Hematopoietic multipotent progenitor cell treated with erythropoietin and hydrocortisone succinate and interleukin-3 and kit ligand, for 6 days (in vitro differentiated cells): ENCODE measurements at regions not wholly inside any gene's neighbourhood (a gene's known extent, or its start where the extent isn't known, plus 50 kb on each side); places are given as distances from the start of the nearest gene placed in this dataset.

Experiments
- DNase-seq: peaks from one replicate; pipeline ENCODE4 v3.0.0-alpha.2; 2015

DNA sequence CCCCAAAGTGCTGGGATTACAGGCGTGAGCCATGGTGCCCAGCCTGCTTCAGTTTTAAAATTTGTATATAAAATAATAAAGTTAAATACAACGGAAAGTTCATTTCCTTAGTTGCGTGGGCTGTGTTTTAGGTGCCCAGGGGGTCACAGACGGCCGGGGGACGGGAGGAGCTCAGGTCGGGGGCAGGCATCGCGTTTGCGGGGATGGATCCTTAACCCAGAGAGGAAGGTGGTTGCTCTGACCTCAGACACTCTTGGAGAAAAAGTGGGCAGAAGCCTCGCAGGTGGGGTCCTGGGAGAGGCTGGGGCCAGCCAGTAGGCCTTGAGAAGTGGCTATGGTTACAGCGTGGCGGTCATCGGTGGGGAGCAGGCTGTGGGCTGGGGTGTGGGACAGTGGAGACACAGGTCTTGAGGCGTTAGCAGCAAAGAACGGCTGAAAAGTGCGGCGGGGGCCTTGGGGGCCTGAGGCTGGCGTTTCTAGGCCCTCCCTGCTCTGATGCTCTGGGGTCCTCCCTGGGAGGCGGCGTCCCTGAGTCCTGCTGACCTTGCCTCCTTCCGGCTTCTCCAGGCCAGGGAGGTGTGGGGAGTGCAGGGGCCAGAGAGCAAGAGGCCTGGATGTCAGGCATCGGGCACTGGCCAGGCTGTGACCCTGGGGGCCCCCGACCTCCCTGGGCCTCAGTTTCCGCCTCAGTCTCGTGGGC, 54.4 kb downstream of the UNCX start:
- DNase-seq: no peak

DNA sequence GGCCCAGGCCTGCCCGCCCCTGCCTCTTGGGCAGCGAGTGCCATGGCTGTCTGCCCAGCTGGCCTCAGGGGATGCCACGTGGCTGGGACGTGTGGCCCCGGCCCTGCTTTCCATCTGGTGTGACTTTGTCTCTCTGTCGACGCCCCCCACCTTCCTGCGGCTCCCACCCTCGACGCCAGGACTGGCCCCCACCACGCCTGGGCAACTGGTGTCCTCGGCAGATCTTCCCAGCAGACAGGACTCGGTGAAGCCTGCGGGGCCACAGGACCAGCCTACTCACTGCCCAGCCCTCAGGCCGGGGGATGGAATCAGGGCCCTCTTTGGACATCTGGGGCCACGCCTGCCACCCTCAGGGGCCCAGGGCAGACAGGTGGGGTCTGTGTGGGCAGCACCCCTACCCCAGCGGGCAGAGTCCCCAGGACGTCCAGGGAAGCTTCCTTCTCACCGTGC, 55.1 kb downstream of the UNCX start:
- no peak for DNase-seq

DNA sequence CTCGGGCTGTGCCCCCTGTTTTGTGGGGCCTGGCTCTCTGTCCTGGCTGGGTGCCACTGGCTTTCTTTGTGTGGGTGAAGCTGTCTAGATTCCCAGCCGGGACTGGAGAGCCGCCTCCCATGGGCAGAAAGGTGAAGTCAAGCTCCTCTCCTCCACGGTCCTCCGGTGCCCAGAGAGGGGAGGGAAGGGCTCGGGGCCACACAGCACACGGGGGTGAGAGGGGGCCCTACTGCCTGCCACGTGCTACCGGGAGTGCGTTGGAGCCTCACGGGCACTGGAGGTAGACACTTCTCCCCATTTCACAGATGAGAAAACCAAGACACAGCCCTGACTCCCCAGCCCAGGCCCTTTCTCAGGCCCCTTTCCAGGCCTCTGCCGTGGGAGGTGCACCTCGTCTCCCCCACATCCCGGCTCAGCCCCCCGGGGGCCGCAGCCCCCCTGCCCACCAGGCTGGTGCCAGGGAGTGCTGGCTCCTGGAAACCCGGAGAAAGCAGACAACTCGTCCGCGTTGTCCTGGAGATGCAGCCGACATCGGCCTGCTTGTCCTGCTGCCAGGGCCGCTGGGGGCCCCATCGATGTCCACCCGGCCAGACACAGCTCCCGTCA, 55.8 kb downstream of the UNCX start:
- no peak for DNase-seq

DNA sequence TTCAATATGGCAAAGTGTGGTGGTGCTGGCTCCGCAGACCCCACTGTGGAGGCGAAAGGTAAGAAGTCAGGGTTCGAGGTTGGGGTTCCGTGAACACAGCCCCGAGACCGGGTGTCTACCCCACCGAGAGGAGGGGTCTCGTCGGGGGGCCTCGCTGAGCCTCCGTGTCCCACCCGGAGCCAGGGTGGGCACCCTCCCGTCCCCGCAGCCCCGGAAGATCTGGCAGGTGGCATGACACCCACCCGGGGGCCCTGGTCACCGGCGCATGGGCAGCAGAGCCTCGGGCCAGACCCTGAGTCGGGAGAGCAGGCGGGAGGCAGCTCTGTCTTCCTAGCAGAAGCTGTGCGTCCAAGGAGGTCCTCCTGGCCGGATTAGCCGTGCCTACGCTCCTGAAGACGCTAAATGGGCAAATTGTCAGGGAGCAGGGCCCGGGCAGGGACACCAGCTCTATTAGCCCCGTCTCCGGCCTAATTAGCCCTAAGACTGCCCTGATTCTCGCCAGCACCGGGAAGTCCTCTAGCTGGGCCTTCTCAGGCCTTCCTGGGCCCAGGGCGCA, 56.4 kb downstream of the UNCX start:
- no peak for DNase-seq

DNA sequence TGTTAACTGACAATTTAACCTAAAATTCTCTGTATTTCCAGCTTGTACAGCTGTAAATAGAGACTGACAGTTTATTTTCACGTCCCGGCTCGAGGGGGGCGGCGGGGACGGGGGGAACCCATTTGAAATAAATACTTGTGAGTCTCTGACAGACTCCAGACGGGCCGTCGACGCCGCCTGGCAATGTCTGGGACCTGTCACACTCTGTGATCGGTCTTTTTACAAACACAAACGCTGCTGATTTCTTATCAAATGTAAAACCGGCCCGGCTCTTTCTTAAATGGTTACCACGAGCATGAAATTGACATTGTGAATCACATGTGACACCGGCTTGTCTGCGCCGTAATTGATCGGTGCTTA, 57.0 kb downstream of the UNCX start:
- peak; percentile 14 for DNase-seq

DNA sequence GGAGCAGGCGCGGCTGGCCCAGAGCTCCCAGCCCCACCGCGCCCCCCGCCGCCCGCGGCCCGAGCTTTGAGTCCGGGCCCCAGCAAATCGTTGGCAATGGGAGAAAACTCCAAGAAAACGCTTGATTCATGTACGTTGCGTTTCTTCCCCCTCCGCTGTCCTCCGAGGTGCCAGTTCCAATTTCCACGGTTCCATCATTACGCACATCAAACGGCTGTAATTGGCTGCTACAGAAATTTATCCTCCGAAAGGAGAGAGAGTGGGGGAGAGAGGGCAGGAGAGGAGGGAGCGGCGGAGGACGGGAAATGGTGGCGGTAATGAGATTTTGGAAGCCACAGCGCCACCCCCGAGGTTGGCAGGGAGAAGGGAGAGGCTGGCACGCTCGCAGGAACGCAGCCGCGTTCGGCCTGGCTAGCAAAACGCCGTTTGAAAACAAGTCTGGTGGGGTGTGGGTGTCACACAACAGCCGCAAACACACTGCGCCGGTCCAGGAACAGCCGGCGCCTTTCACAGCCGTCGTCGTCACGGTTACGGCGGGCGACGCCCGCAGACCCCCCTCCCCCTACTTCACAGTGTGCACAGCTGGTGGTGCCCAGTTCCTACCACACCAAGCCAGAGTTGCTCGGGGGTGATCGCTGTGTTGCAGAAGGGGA, 57.5 kb downstream of the UNCX start:
- peak; percentile 36 for DNase-seq

DNA sequence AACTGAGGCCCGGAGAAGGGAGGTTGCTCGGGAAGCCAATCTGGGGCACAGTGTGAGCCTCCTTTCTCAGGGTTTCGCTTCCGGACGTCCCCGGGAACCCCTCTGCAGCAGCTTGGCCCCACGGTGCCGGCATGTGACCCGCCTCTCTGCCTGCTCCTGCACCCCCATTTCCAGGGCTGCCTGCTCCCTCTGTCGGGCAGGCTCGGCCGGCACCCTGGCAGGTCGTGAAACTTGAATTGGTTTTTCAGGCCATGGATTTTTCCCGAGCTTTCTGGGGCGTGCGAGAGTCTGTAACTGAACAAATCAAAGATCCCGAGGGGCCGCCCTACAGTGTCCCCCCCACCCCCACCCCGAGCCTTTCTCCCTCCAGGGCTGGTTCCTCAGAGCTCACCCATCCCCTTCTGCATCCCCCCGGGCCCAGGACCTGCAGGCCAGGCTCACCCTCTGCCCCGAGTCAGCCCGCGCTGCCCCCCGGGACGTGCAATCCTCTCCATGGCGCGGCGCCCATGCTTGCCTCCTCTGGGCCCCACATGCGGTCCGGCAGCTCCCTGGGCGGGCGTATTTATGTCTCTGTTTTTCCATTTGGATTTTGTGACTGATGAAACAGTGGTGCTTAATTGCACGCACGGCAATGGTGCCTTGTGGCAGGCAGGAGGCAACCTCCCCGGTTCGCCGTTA, 58.1 kb downstream of the UNCX start:
- DNase-seq: no peak

DNA sequence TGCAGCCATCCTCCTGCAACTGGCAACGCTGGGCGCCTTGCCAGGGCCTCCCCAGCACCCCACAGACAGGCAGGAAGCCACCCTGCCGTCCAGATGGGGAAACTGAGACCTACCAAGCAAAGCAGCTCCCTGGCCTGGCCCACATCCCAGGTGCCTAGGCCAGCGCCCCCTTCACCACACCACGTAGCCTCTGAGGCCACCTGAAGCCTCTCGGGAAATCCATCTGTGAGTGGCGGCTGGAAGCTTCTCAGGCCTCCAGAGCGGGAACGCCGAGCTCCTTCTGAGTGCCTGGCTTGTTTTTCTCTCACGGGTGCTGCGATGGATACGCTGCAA, 58.7 kb downstream of the UNCX start:
- no peak for DNase-seq

DNA sequence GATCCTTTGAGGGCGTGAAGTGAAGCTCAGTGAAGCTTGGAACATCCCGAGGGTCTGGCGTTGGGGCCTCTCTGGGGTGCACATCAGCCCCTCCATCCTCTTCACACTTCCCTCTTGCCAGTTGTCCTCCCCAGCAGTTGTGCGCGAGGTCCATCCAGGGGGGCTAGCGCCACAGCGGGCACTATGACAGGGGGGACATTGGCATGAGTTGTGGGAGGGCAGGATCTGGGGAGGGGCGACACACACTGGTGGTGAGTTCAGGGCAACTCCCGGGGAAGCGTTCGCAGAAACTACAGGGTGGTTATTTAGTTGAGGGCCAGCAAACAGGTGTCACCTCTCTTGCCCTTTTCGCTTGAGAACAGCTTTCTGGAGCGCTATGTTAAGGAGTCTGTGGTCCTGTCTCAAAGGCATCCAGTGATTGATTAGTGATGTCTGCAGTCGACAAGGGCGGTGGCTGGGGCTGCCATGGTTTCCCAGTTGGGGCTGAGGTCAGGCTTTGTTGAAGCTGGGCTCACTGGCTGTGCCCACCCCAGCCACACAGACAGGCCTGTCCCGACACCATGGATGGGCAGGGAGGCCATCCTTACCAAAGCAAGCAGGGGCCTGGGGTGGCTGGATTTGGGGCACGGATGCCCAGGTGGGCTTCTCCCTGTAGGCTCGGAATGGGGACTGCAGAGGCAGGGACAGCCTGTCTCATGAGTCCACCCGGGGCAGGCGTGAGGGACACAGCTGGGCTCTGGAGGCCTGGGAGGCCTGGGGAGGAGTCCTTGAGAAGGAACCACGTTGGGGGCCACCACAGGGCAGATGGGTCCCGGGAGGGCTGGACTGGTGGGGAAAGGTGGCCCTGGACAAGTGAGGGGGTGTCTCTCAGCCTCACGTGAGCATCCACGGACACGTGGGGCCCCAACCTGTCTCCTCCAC, 59.4 kb downstream of the UNCX start:
- DNase-seq: no peak

DNA sequence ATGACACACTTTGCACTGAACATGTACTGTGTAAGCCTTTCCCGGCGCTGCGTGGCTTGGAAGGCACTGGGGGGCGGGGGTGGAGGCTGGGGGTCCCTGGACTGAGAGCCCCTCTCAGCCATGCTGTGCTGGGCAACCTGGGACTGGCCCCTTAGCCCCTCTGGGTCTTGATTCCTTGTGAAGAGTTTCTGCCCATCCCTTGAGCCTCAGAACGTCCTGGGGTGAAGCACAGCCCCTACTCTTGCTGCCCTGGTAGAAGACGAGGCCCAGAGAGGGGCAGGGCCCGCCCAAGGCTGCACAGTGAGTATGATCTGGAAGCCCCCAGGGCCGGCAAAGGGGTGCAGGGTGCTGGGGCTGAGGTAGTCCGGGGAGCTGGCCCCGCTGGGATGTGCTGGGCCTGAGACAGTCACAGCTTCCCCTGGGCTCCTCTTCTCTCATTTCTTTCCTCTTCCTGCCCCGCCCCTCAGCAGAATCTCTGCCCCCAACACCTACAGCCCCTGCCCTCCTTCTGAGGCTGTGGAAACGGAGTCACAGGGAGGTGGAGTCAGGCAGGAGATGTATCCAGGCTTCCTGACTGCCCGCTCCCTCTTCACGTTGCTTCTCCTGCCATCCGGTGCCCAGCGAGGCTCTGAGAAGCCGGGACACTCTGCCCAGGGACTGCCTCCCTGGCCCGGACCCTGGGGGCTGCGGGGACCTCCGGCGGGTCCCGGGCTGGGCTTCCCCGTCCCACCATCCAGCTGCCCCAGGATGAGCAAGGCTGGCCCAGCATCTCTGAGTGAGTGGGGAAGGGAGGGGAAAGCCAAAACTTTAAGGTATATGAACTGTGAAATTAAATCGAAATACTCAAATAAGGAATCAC, 60.5 kb downstream of the UNCX start:
- no peak for DNase-seq

DNA sequence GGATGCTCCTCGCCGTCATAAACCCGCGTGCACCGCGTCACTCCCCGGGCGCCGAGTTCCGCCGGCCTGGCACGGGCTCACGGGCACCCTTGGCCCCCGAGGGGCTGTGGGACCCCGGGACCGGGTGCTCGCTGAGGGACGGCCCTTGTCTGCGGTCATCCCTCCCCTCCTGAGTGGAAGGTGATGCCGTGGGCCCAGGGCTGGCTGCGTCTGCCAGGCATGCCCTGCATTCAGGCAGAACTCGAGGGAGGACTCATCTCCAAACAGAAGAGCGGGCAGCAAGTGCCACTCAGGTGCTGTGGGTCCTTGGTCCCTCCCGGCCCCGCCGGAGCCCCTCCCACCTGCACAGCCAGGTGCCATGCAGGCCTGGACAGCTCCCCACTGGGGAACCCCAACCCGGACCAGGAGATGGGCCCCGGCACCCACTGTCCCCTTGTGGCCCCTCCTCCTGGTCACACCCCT, 61.3 kb downstream of the UNCX start:
- no peak for DNase-seq

DNA sequence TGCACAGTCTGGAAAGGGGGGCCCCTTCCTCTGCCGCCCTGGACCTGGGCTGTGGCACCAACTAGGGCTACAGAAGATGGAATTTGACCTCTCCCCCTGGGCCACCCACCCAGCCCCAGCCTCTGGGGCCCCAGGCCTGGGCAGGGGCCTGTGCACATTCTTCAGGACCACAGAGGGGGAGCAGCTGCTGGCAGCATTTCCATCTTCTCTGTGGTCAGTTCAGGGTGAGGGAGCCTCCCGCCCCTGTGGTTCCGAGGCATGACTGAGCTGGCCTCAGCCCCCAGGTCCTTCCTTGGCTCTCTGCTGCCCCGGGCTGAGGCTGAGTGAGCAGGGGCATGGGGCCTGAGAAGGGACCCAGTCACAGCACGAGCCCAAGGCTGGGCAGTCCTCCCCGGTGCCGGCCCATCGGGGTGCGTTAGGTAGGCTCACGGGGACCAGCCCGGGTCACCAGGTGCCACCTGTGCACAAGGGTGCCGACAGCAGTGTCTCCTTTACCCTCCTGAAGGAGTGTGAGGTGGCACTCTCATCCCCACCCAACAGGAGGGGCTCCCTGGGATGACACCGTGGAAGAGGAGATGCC, 63.2 kb downstream of the UNCX start:
- no peak for DNase-seq

DNA sequence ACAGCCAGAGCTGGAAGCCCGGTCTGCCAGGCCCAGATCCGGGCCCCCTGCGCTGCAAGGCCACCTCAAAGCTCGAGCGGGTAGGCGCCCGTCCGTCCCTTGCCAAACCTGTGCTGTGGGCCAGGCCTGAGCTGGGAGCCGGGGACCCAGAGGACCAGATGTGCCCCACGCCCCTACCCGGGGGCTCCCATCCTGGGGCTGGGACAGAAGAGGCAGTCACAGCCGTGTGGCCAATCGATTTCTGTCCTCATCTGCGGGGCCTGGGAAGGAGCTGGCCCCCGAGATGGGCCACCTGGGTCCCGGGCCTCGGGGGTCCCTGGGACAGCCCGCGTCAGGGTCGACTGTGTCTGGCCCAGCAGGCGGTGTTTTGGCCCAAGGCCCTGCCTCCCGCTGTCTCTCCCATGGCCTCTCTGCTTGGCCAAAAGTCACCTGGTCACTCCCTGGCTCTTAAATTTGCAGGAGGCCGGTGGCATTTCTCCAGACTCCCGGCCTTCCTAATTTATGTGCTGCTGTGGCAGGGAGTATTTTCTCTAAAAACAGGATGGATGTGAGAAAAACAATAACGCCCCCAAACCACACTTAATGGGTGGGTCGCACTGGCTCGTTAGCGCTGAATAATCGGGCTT, 63.8 kb downstream of the UNCX start:
- DNase-seq: no peak

DNA sequence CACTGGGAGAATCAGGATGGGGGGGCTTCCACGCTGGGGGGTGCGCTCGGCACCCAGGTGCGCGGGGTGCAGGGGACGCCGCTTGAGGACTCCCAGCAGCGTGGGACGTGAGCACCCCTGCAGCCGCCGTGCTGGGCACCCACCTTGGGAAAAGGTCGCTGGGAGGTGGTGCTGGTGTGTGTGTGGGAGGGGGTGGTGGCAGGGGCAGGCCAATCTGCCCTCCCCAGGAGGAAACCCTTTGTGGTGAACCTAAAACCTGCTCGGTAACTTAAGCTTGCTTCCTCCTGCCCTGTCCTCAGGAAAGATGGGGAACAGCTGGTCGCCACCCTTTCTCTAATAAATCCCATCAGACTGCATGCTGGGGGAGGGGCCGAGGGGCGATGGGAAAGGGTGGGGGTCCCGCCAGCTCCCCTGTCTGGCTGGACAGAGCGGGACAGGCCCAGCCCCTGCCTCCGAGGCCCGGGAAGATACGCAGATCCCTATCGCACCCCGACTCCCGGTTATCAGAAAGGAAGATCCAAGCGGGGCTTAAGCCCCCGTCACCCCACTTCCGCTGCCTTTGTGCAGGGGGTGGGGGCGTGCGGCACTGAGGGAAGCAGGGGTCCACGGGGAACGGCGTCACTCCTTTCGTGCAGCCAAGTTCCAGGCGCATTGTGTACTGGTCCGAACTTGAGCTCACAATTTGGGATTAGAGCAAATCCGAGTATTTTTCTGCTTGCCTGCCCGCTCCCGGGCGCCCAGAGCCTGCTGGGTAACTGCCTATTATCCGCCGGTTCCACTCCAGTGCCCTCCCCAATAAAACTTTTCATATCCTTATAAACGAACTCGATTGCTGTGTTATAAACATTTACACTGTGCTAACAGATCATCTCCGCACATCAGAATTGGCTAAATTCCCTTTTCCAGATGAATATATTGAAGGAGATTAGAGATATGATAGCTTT, 64.6 kb downstream of the UNCX start:
- no peak for DNase-seq

DNA sequence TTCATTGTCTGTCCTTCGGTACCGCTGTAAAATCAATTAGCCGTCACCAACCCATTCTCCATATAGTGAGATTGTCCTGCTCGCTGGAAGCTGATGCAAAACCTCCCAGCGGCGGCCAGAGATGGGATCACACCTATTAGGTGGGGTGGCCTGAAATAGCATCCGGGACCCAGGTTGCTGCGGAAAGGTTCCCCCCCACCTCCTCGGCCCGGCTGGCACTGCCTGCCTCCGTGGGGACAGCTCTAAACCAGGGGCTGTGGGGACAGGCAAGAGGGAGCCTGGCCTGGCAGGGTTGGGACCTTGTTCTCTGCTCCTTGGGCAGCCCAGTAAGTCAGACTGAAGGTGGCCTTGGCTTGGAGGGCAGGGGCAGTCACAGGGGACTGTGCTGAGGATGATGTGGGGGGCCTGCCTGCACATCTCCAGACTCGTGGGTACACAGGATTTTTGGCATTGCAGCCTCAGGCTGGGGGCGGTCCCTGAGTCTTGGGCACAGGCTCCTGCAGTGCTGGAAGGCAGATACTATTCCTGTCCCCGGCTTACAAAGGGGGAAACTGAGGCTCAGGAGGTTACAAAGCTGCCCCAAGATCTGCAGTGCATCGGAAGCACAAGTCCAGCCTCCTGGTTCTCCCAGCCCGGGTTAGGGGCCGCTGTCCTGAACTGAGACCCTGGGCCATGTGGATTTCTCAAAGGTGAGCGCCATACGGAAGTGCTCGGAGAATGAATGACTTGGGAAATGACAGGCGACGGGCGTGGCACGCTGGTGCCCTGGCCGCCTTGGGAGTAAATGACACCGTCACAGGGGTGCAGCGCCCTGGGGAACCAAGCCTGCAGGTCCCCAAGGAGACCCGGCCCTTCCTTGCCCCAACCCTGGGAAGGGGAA, 65.6 kb downstream of the UNCX start:
- DNase-seq: no peak

DNA sequence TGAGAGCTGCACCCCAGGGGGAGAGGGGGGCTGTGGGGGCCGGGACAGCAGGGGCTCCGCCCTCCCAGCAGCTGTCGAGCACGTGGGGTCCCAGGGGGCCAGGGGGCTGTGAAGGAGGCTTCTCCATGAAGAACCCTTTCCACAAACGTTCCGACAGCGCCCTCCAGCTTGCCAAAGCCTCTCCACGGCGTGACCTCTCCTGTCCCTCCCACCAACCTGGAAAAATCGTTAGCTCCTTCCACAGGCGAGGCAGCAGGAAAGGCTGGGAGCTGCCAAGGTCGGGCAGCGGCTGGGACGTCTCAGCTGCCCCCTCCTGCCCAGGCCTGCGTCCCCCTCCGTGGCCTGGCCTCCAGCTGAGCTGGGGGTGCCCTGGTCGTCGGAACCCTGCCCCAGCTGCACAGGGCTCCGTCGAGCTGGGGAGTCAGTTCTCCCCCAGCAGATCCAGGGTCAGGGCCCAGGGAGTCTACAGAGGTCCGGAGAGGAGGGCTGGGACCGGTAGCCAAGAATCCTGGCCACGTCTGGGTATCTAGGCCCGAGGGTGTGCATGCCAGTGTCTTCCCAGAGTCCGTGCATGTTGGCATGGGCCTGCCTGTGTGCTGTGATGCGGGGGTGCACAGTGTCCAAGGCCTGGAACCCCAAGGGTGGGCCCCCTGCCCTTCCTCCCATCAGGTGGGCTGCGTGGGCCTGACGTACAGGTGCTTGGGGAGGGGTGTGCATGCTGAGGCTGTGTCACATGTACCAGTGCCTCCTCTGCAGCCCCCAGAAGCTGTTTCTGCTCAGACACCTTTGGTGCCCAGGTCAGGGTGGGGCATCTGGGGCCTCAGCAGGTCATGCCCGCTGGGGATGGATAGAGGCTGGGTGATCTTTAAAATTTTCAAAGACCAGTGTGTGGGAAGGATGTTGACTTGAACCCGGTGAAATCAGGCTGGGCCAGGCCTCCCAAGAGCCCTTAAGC, 66.5 kb downstream of the UNCX start:
- DNase-seq: no peak

DNA sequence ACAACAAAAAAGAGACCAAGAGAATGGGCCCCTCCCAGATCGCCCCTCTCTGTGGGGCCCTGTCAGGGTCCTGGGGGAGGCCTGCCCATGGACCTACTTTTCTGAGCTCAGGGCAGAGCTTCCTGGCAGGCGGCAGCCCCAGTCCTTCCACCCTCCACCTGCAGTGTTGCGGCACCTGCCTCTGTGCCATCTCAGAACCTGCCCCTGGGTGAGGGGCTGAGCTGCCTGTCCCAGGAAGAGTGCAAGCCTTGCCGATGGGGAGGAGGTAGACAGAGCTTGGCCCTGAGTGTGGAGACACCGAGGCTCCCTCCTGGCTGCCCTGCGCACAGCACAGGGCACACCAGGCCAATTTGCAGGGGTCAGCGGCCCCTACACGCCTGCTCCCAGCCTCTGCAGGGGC, 67.5 kb downstream of the UNCX start:
- no peak for DNase-seq
